H1 (cell line): ENCODE measurements at regions not wholly inside any gene's neighbourhood (a gene's known extent, or its start where the extent isn't known, plus 50 kb on each side); places are given as distances from the start of the nearest gene placed in this dataset.

Experiments used
- CTCF ChIA-PET: fragments of 300-600 bp; sonication (Branson Sonifier 250); formaldehyde crosslinking; loops from one replicate; lab custom pipeline; 2021; ENCODE audit not compliant: partially characterized antibody; lab: Charles Lee
- POLR2A ChIA-PET: fragments of 300-600 bp; sonication (Branson Sonifier 250); formaldehyde crosslinking; loops from one replicate; lab custom pipeline; 2021; ENCODE audit warnings: inconsistent platforms; ENCODE audit not compliant: partially characterized antibody; lab: Charles Lee
- DNase-seq, 2 experiments: peaks; one replicate each; pipeline versions ENCODE4 v3.0.0 to v3.0.0-alpha.2; 2010 to 2022; ENCODE audit warnings: low spot score in 2 of 2, low read depth in 1 of 2, mixed read lengths in 1 of 2
- FAIRE-seq: peaks from 2 replicates; lab custom pipeline; 2011; peaks lifted over from hg19 to GRCh38; lab: Jason Lieb, UNC
- H2AFZ ChIP-seq: 2 replicates; pipeline ENCODE4 v1.8.1; 2012; ENCODE audit warnings: low read length, inconsistent platforms
- H2AK5ac ChIP-seq: 2 replicates; pipeline ENCODE4 v1.6.1; 2013; ENCODE audit warnings: low read depth, low read length
- H2BK120ac ChIP-seq: replicated peaks from 2 replicates; pipeline ENCODE3; 2013; ENCODE audit warnings: low read depth, low read length, inconsistent platforms
- H2BK12ac ChIP-seq: 2 replicates; pipeline ENCODE4 v1.6.1; 2013; ENCODE audit warnings: low read depth, low read length
- H2BK15ac ChIP-seq: 2 replicates; pipeline ENCODE4 v1.6.1; 2013; ENCODE audit warnings: low read length
- H2BK20ac ChIP-seq: 2 replicates; pipeline ENCODE4 v1.6.1; 2013; ENCODE audit warnings: low read length
- H2BK5ac ChIP-seq: 2 replicates; pipeline ENCODE4 v1.6.1; 2013; ENCODE audit warnings: low read depth, low read length
- H3K14ac ChIP-seq: 2 replicates; pipeline ENCODE4 v1.6.1; 2013; ENCODE audit warnings: inconsistent platforms; ENCODE audit not compliant: insufficient read length
- H3K18ac ChIP-seq: 2 replicates; pipeline ENCODE4 v1.6.1; 2013; ENCODE audit warnings: low read length; ENCODE audit errors: extremely low read depth
- H3K23ac ChIP-seq: 2 replicates; pipeline ENCODE4 v1.6.1; 2013; ENCODE audit warnings: inconsistent platforms; ENCODE audit not compliant: insufficient read length
- H3K23me2 ChIP-seq: 2 replicates; pipeline ENCODE4 v1.6.1; 2013; ENCODE audit warnings: low read depth, low read length
- H3K27ac ChIP-seq: 2 replicates; pipeline ENCODE4 v1.6.1; 2011; ENCODE audit warnings: low read depth, low read length, inconsistent platforms
- H3K27me3 ChIP-seq, 4 experiments: replicated peaks in 1 of 4; 1 replicate in 1 of 4; 2 replicates in 3 of 4; pipeline versions ENCODE4 v1.6.1 to v1.8.1; 2011 to 2013; ENCODE audit warnings: low read length in 3 of 4, mild to moderate bottlenecking in 3 of 4, inconsistent platforms in 2 of 4, mixed read lengths in 2 of 4, moderate library complexity in 1 of 4; ENCODE audit not compliant: control insufficient read depth in 3 of 4, insufficient read depth in 3 of 4; ENCODE audit errors: extremely low read depth in 1 of 4
- H3K36me3 ChIP-seq, 4 experiments: 2 replicates each; pipeline versions ENCODE4 v1.6.1 to v1.8.1; 2011 to 2013; ENCODE audit warnings: mild to moderate bottlenecking in 4 of 4, low read length in 3 of 4, moderate library complexity in 2 of 4, control low read depth in 1 of 4, inconsistent platforms in 1 of 4; ENCODE audit not compliant: insufficient read depth in 4 of 4, control insufficient read depth in 2 of 4
- H3K4ac ChIP-seq: replicated peaks from 2 replicates; pipeline ENCODE3; 2013; ENCODE audit warnings: low read length, low read depth, mixed read lengths, inconsistent platforms; ENCODE audit not compliant: insufficient read length
- H3K4me1 ChIP-seq, 4 experiments: replicated peaks in 1 of 4; 1 replicate in 1 of 4; 2 replicates in 3 of 4; pipeline versions ENCODE4 v1.6.1 to v1.8.1; 2011 to 2013; ENCODE audit warnings: low read length in 3 of 4, inconsistent platforms in 2 of 4, mixed read lengths in 1 of 4; ENCODE audit not compliant: insufficient read depth in 4 of 4, control insufficient read depth in 3 of 4
- H3K4me2 ChIP-seq, 2 experiments: 2 replicates each; pipeline versions ENCODE4 v1.6.1 to v1.8.1; 2011 to 2013; ENCODE audit warnings: low read depth in 2 of 2, low read length in 2 of 2, control low read depth in 1 of 2, inconsistent platforms in 1 of 2, mild to moderate bottlenecking in 1 of 2; ENCODE audit not compliant: insufficient read depth in 1 of 2
- H3K4me3 ChIP-seq, 4 experiments: fragments of 200-600, 300-600 bp in 1 of 4; sonication (generic), shearing (Covaris generic), sonication (Bioruptor Twin) in 1 of 4; 2 replicates each; pipeline versions ENCODE4 v1.5.1 to v1.8.1; 2011 to 2016; ENCODE audit warnings: low read length in 4 of 4, low read depth in 3 of 4, control low read depth in 2 of 4, inconsistent platforms in 2 of 4, mild to moderate bottlenecking in 2 of 4, mixed read lengths in 1 of 4, moderate library complexity in 1 of 4; ENCODE audit not compliant: insufficient read depth in 2 of 4; ENCODE audit errors: extremely low read depth in 1 of 4
- H3K56ac ChIP-seq: replicated peaks from 2 replicates; pipeline ENCODE3; 2013; ENCODE audit warnings: low read depth, mild to moderate bottlenecking, mixed read lengths, low read length, inconsistent platforms; ENCODE audit not compliant: insufficient read length
- H3K79me1 ChIP-seq: 2 replicates; pipeline ENCODE4 v1.6.1; 2013; ENCODE audit warnings: low read depth, low read length, control low read depth
- H3K79me2 ChIP-seq, 2 experiments: 2 replicates each; pipeline versions ENCODE4 v1.6.1 to v1.8.1; 2012 to 2013; ENCODE audit warnings: low read length in 2 of 2, mild to moderate bottlenecking in 2 of 2, inconsistent platforms in 1 of 2; ENCODE audit not compliant: insufficient read depth in 2 of 2, control insufficient read depth in 1 of 2
- H3K9ac ChIP-seq, 4 experiments: replicated peaks in 1 of 4; 1 replicate in 1 of 4; 2 replicates in 3 of 4; pipeline versions ENCODE4 v1.6.1 to v1.8.1; 2011 to 2013; ENCODE audit warnings: low read depth in 3 of 4, low read length in 3 of 4, control low read depth in 2 of 4, mild to moderate bottlenecking in 2 of 4, moderate library complexity in 2 of 4, inconsistent platforms in 1 of 4; ENCODE audit errors: extremely low read depth in 1 of 4
- H3K9me3 ChIP-seq, 2 experiments: 2 replicates each; pipeline versions ENCODE4 v1.6.1 to v1.8.1; 2012 to 2013; ENCODE audit warnings: mild to moderate bottlenecking in 2 of 2, moderate library complexity in 2 of 2, control low read depth in 1 of 2, inconsistent platforms in 1 of 2, low read depth in 1 of 2, low read length in 1 of 2, mixed read lengths in 1 of 2; ENCODE audit not compliant: insufficient read depth in 2 of 2
- H4K20me1 ChIP-seq, 2 experiments: replicated peaks in 1 of 2; 2 replicates each; pipeline versions ENCODE3 to v1.8.1; 2011 to 2013; ENCODE audit warnings: inconsistent platforms in 2 of 2, low read length in 2 of 2, mild to moderate bottlenecking in 1 of 2; ENCODE audit not compliant: insufficient read depth in 2 of 2, control insufficient read depth in 1 of 2
- H4K5ac ChIP-seq: 2 replicates; pipeline ENCODE4 v1.6.1; 2013; ENCODE audit warnings: low read length, low read depth, mixed read lengths, inconsistent platforms; ENCODE audit not compliant: insufficient read length
- H4K8ac ChIP-seq: 2 replicates; pipeline ENCODE4 v1.8.0; 2013; ENCODE audit warnings: mild to moderate bottlenecking, moderate library complexity, low read length, inconsistent platforms; ENCODE audit not compliant: insufficient read depth; ENCODE audit errors: extremely low read depth
- H4K91ac ChIP-seq: replicated peaks from 2 replicates; pipeline ENCODE3; 2013; ENCODE audit warnings: low read length, mixed read lengths, inconsistent platforms; ENCODE audit not compliant: insufficient read length
- KDM1A ChIP-seq: fragments of 200-600, 300-600 bp; sonication (generic); IDR thresholded peaks from 2 replicates; pipeline ENCODE4 v1.7.1; 2016; ENCODE audit warnings: mild to moderate bottlenecking, low read length, borderline replicate concordance
- KDM4A ChIP-seq: IDR thresholded peaks from one replicate; pipeline ENCODE4 v1.7.1; 2012; ENCODE audit warnings: low read depth, mild to moderate bottlenecking, moderate library complexity, low read length, inconsistent platforms; ENCODE audit not compliant: severe bottlenecking
- POLR2AphosphoS5 ChIP-seq: IDR thresholded peaks from 2 replicates; pipeline ENCODE4 v1.6.1; 2011; ENCODE audit warnings: low read depth, low read length
- POU5F1 ChIP-seq: IDR thresholded peaks from 2 replicates; pipeline ENCODE4 v1.6.1; 2011; ENCODE audit warnings: low read depth, mild to moderate bottlenecking, low read length, moderate library complexity
- RFX5 ChIP-seq: IDR thresholded peaks from 2 replicates; pipeline ENCODE4 v1.6.1; 2011; ENCODE audit warnings: low read depth, low read length, improper control_type of control experiment, borderline replicate concordance
- RXRA ChIP-seq: IDR thresholded peaks from 2 replicates; pipeline ENCODE4 v1.6.1; 2011; ENCODE audit warnings: low read depth, mild to moderate bottlenecking, low read length, moderate library complexity; ENCODE audit not compliant: insufficient read depth
- SP1 ChIP-seq: IDR thresholded peaks from 2 replicates; pipeline ENCODE4 v1.6.1; 2011; ENCODE audit warnings: low read depth, low read length
- SP2 ChIP-seq: IDR thresholded peaks from 2 replicates; pipeline ENCODE4 v1.6.1; 2012; ENCODE audit warnings: mild to moderate bottlenecking, low read length, inconsistent platforms
- SUZ12 ChIP-seq: fragments of 200-600 bp; sonication (generic); IDR thresholded peaks from 2 replicates; pipeline ENCODE4 v1.6.1; 2012; ENCODE audit warnings: mild to moderate bottlenecking, inconsistent platforms, low read length, moderate library complexity, mixed read lengths
- TCF12 ChIP-seq: IDR thresholded peaks from 2 replicates; pipeline ENCODE4 v1.6.1; 2011; ENCODE audit warnings: low read depth, mild to moderate bottlenecking, low read length
- ZNF274 ChIP-seq: IDR thresholded peaks from 2 replicates; pipeline ENCODE4 v1.7.0; 2012; ENCODE audit warnings: low read length, borderline replicate concordance; ENCODE audit errors: extremely low read depth
- WGBS, 2 experiments: shearing (Covaris generic) in 1 of 2; methylation state at CpG; one replicate each; pipeline versions ENCODE4 v1.1.6 to v1.1.7; 2013 to 2015; ENCODE audit warnings: low lambda C conversion rate in 2 of 2, mixed read lengths in 2 of 2, inconsistent platforms in 1 of 2, low coverage in 1 of 2, missing lambda C conversion rate in 1 of 2; ENCODE audit not compliant: insufficient replicate concordance in 2 of 2, insufficient coverage in 1 of 2, insufficient read length in 1 of 2; ENCODE audit errors: extremely low coverage in 1 of 2, missing lambda C conversion rate in 1 of 2; 5-methylcytosine and 5-hydroxymethylcytosine counted together
- TF ChIP-seq, protein P1 (sequence below): IDR thresholded peaks from 2 replicates; pipeline ENCODE4 v1.6.1; 2011; ENCODE audit warnings: low read depth, mild to moderate bottlenecking, low read length; ENCODE audit not compliant: insufficient read depth
- TF ChIP-seq, protein P2 (sequence below): IDR thresholded peaks from 2 replicates; pipeline ENCODE4 v1.6.1; 2012; ENCODE audit warnings: inconsistent platforms

DNA sequence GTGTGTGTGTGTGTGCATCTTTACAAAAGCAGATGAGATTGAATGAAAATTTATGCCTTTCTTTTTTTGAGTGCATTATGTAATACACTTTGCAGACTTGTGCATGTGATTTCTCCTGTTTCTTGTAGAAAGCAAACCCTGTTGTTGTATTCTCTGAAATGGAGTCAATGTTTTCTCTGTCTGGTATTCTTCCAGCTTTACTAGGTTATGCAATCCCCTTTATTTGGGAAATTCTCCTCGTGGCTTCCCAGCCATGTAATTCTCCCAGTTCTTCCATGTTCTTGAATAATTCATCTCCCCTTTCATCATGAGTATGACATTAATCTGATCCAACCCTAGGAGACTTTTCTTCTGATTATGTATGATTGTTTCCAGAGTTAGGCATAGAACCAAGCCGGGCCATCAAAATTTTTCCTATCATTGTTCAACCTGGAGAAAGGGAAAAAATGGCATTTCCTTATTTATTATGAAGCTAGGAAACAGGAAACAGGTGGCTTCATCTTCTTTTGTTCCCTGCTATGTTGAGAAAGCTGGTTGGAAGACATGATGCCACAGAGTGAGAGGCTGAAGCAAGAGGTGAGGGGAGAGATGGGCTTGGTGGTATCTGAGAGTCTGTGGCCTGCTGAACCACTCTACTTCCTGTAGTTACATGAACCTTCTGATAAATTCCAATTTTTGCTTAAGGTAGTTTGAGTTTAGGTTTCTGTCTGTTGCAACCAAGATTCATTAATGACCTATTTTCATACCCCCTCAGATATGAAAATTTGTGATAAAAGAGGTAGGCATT, 68.8 kb downstream of the PRL start:
- no peak overlapping the region for H3K56ac ChIP-seq
- H4K5ac ChIP-seq: no peak overlapping the region
- no peak overlapping the region for H3K14ac ChIP-seq
- no peaks in the 10 kb centered on the region for H4K20me1 ChIP-seq
- H3K36me3 ChIP-seq: no peaks in the 10 kb centered on the region
- WGBS, 2 experiments: 81% methylated on average over 2 of the region's 2 CpGs; no CpG with 5 or more reads in 1 of the 2 experiments
- no peak overlapping the region for H4K91ac ChIP-seq
- no peak overlapping the region for H2BK15ac ChIP-seq
- no peak for DNase-seq
- H3K9ac ChIP-seq: no peak overlapping the region
- no peaks in the 10 kb centered on the region for H3K23me2 ChIP-seq
- no peak overlapping the region for H2AFZ ChIP-seq
- POLR2A ChIA-PET: no interaction called here
- H2BK5ac ChIP-seq: no peak overlapping the region
- no peak overlapping the region for H2BK12ac ChIP-seq
- H2BK20ac ChIP-seq: no peak overlapping the region
- no peak for FAIRE-seq
- H3K27ac ChIP-seq: no peak overlapping the region
- no peak overlapping the region for H2BK120ac ChIP-seq
- no peaks in the 10 kb centered on the region for H3K79me2 ChIP-seq
- no peak overlapping the region for H3K23ac ChIP-seq
- H3K4me1 ChIP-seq: peaks cover 0 to 4% (median 0%) of the 10 kb centered on the region in 4 experiments; a peak in 1 of 7 replicates
- H3K4me2 ChIP-seq: no peak overlapping the region
- H3K4me3 ChIP-seq: no peak overlapping the region
- H3K18ac ChIP-seq: no peak overlapping the region
- H2AK5ac ChIP-seq: no peak overlapping the region
- no peaks in the 10 kb centered on the region for H3K27me3 ChIP-seq
- no peaks in the 10 kb centered on the region for H3K9me3 ChIP-seq
- no peak overlapping the region for H3K4ac ChIP-seq
- no peaks in the 10 kb centered on the region for H3K79me1 ChIP-seq
- no peak overlapping the region for H4K8ac ChIP-seq
- CTCF ChIA-PET: interaction anchor here (0.6 to 1.3 kb wide), 2 partner anchors 8 to 1516 kb away, joined by 3 read pairs; no protein-coding TSS in a partner anchor
- TF ChIP-seq, protein P1, sequence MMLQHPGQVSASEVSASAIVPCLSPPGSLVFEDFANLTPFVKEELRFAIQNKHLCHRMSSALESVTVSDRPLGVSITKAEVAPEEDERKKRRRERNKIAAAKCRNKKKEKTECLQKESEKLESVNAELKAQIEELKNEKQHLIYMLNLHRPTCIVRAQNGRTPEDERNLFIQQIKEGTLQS: no peak
- TF ChIP-seq SP1 (no peak), KDM4A (no peak), RXRA (no peak), RFX5 (no peak), POLR2AphosphoS5 (no peak), POU5F1 (no peak), SP2 (no peak), SUZ12 (no peak), TCF12 (no peak), ZNF274 (no peak), KDM1A (no peak)
- TF ChIP-seq, protein P2, sequence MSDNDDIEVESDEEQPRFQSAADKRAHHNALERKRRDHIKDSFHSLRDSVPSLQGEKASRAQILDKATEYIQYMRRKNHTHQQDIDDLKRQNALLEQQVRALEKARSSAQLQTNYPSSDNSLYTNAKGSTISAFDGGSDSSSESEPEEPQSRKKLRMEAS: no peak
